ENCODE measurements at regions not wholly inside any gene's neighbourhood (a gene's known extent, or its start where the extent isn't known, plus 50 kb on each side); places are given as distances from the start of the nearest gene placed in this dataset.

DNA sequence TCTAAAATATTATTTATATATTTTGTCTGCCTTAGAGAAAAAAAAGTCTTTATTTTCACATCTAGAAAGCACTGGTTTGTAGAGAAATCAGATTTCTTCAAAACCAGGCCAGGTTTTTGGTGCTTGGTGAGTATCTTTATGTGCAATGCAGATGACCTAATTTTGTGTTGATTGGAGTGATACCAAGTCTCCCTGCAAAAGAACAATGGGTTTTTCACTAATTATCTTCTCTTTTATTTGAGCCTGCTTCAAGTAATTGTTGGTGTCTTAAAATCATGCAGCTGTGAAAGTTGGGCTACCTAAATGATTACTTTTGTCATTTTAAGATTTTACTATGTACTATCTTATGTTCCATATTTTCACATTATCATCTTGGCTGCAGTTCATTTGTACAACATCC is 874.7 kb downstream of the TFAP2A start:
- intact Hi-C loops (cut with micrococcal nuclease), result loop anchor here (5.0 to 10.0 kb wide), 6 partner anchors 288 to 887 kb away; no protein-coding TSS in a partner anchor
- Histone ChIP-seq H4K20me1 (ENCODE audit: insufficient read depth, low read length) (no peaks in the 10 kb centered on the region), H3K4ac (ENCODE audit: low read depth, low read length) (no peak overlapping the region), H3K9me1 (ENCODE audit: insufficient read depth, low read length) (peaks cover 3% of the 10 kb centered on the region; the same call in 1 of the 2 replicates), H2BK120ac (ENCODE audit: low read depth, low read length) (no peak overlapping the region), H3K36me3 (ENCODE audit: control insufficient read depth, insufficient read depth, low read length) (no peaks in the 10 kb centered on the region), H2AFZ (replicated peaks; ENCODE audit: low read length, poor library complexity) (no peak overlapping the region), H2AK9ac (replicated peaks; ENCODE audit: low read depth, low read length, poor library complexity) (no peak overlapping the region), H3K14ac (replicated peaks; ENCODE audit: low read depth, low read length) (no peak overlapping the region), H3K9ac (ENCODE audit: low read depth, low read length) (no peak overlapping the region), H4K8ac (ENCODE audit: low read depth in 2 of 2, low read length in 2 of 2) (no peak overlapping the region), H2AK5ac (ENCODE audit: low read depth, low read length) (no peak overlapping the region), H2BK5ac (ENCODE audit: low read depth, low read length, poor library complexity, severe bottlenecking) (no peak overlapping the region), H3K27ac (ENCODE audit: insufficient read depth, low read length) (no peak overlapping the region), H3K4me1 (ENCODE audit: control insufficient read depth, insufficient read depth, low read length) (no peaks in the 10 kb centered on the region), H3K4me2 (ENCODE audit: low read depth, low read length) (no peak overlapping the region), H3K56ac (ENCODE audit: extremely low read depth, insufficient read depth, low read length) (no peak overlapping the region), H3K79me1 (ENCODE audit: low read depth in 1 of 2, low read length in 2 of 2) (no peaks in the 10 kb centered on the region), H4K5ac (ENCODE audit: low read depth, low read length) (no peak overlapping the region), H3K23ac (ENCODE audit: low read depth, low read length) (no peak overlapping the region), H3K4me3 (ENCODE audit: insufficient read depth, low read depth, low read length) (no peak overlapping the region), H3K27me3 (ENCODE audit: control insufficient read depth, insufficient read depth, low read length) (no peaks in the 10 kb centered on the region), H3K18ac (ENCODE audit: low read depth, low read length) (no peak overlapping the region), H3K9me3 (ENCODE audit: control insufficient read depth, insufficient read depth, low read length) (no peaks in the 10 kb centered on the region), H2BK20ac (ENCODE audit: low read depth, low read length) (no peak overlapping the region), H4K91ac (ENCODE audit: insufficient read depth, low read depth, low read length) (no peak overlapping the region), H2BK15ac (ENCODE audit: low read depth, low read length) (no peak overlapping the region)
- TF ChIP-seq, protein P1, sequence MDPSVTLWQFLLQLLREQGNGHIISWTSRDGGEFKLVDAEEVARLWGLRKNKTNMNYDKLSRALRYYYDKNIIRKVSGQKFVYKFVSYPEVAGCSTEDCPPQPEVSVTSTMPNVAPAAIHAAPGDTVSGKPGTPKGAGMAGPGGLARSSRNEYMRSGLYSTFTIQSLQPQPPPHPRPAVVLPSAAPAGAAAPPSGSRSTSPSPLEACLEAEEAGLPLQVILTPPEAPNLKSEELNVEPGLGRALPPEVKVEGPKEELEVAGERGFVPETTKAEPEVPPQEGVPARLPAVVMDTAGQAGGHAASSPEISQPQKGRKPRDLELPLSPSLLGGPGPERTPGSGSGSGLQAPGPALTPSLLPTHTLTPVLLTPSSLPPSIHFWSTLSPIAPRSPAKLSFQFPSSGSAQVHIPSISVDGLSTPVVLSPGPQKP (IDR thresholded peaks at IDR 0.05; ENCODE audit: borderline replicate concordance, low read depth, low read length), result no peak
- TF ChIP-seq CEBPB (IDR thresholded peaks at IDR 0.05; ENCODE audit: low read depth, low read length), result no peak
- no peak for TF ChIP-seq MXI1 (IDR thresholded peaks at IDR 0.05; ENCODE audit: borderline replicate concordance, low read depth, low read length)
- TF ChIP-seq RAD21 (IDR thresholded peaks at IDR 0.05; ENCODE audit: low read length), result no peak
- no peak for TF ChIP-seq RCOR1 (IDR thresholded peaks at IDR 0.05; ENCODE audit: insufficient replicate concordance, low read length)
- ChIA-PET POLR2A (ENCODE audit: unreplicated experiment) (no interaction called here), CTCF (interaction anchor here (0.6 kb wide), 1 partner anchor 557 kb away, joined by 3 read pairs; no protein-coding TSS in a partner anchor)
- dilution Hi-C loops (cut with HindIII; ENCODE audit: low sequenced_read_pairs, unreplicated experiment), result no loop called here
- peak; percentile 25 for DNase-seq
- BruUV-seq (replicated peaks), result no TSS peak
- in situ Hi-C loops (cut with MboI; ENCODE audit: low sequenced_read_pairs), result loop anchor here (25.0 kb wide), 2 partner anchors 553 to 872 kb away; partner anchors contain the start of gene TFAP2A
- ATAC-seq (ENCODE audit: low read depth), result no peak
